ENCODE measurements at regions not wholly inside any gene's neighbourhood (a gene's known extent, or its start where the extent isn't known, plus 50 kb on each side); places are given as distances from the start of the nearest gene placed in this dataset.

DNA sequence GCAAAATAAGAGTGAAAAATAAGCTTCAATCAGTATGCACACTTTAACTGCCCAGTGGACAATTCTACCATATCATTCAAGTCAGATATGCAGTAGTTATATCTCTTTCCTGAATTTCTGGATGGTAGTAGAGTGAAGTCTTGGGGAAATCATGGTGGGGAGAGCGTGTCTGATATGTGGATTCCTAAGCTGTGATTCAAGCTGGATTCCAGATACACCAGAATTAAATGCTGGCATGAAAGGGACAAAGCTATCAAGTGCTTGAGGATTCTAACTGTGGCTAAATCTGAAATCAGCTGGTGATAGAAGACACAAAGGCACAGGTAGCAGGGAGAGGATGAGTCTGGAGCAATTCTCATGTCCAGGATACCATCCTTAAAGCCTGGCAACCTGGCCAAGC lies 323.5 kb downstream of the DUSP10 start:
- no peak for DNase-seq (ENCODE audit: low read depth in 2 of 2)

- DNase-seq (ENCODE audit: low read depth in 2 of 2): peak in 1 of 2 donors; percentile 80
These were observed 322.3 kb downstream of the DUSP10 start for GRCh38 chr1:221419513-221420095.

- no peak for DNase-seq (ENCODE audit: low read depth in 2 of 2)
These were observed 312.6 kb downstream of the DUSP10 start for GRCh38 chr1:221429264-221429663.

DNA sequence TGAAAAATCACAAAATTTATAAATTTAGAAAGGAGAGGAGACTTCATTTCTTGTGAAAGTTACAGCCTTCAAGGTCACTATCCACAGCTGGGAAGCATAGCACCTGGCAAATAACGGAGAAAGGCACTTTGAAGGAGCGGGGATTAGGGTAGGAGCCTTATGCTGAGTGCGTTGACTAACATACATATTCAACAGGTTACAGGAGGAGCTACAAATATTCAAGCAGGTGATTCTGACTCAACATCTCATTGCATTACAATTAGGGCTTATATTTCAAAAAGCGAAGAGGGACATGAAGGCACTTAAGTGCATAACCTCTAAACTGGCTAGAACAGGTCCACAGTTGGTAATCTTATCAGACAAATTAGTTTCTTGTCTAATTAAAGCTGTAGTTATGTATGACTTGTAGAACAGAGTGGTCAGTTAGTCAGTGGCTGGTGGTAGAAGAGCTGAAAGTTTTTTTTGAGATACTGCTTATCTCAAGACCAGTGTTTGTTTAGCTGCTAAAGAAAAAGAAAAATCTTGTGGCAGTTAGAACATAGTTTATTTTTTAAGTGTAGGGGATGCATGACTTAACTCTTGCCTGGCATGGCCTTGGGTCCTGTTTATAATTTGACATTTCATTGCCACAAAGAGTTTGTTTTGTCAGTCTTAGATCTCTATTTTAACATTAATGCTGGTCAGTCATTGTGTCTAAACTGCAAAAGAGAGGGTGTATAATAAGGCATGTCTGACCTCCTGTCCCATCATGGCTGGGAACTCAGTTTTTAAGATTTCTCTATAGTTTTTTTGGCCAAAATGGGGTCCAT lies 311.5 kb downstream of the DUSP10 start:
- no peak for DNase-seq (ENCODE audit: low read depth in 2 of 2)

GRCh38 chr1:221431068-221431651 lies 310.7 kb downstream of the DUSP10 start:
- peak in 1 of 2 donors; percentile 45 for DNase-seq (ENCODE audit: low read depth in 2 of 2)

GRCh38 chr1:221431961-221432360 lies 309.9 kb downstream of the DUSP10 start:
- no peak for DNase-seq (ENCODE audit: low read depth in 2 of 2)

- DNase-seq (ENCODE audit: low read depth in 2 of 2): peak; percentile 65 to 76
These were observed 306.4 kb downstream of the DUSP10 start for GRCh38 chr1:221435504-221435904.

- no peak for DNase-seq (ENCODE audit: low read depth in 2 of 2)
These were observed 304.7 kb downstream of the DUSP10 start for GRCh38 chr1:221437171-221437570.

GRCh38 chr1:221437926-221438325 lies 304.0 kb downstream of the DUSP10 start:
- DNase-seq (ENCODE audit: low read depth in 2 of 2): no peak

DNA sequence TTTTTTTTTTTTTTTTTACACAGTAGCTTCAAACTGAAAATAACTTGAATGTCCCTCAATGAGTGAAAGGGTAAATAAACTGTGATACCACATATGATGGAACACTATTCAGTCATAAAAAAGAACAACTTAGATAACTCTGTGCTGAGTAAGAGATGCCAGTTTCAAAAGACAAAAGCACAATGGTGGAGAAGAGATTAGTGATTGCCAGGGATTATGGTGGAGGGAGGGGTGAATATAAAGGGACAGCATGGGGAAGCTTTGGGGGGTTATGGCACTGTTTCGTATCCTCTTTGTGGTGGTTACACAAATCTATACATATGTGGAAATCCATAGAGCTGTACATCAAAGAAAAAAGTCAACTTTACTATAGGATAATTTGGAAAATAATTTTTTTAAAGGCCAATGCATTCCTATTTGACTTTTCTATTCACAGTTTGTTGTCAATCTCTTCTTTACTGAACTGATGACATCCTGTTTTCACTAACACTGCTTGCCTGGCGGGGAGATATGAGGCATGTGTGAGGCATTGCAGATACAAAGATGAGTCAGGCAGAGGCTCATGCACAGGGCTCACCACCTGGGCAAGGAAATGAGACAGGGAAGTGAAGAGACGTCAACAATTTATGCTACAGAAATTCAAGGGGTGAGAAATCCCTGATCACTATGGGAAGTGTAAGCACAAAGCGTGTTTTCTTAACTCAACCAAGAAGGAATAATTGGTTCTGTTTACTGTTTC lies 302.7 kb downstream of the DUSP10 start:
- DNase-seq (ENCODE audit: low read depth in 2 of 2): peak; percentile 92 to 96

- peak; percentile 95 to 97 for DNase-seq (ENCODE audit: low read depth in 2 of 2)
These were observed 302.0 kb downstream of the DUSP10 start for GRCh38 chr1:221439747-221440501.

DNA sequence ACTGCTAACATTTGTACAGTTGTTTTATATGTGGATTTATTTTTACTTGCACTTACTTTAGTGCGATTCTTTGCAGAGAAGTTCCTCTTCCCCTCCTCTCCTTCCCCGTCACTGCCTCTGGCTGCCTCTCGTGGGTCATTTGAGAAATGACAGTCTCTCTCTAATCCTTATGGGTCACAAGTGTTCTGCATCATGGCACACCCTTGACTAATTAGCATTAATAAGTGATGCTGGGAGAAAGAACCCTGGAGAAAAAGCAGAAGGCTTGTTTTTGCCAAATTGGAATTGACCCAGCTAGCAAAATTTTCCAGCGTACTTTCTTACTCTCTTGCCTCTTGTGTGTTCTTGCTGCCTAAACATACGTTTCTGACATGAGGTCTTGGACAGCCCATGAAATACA lies 301.2 kb downstream of the DUSP10 start:
- peak in 1 of 2 donors; percentile 3 for DNase-seq (ENCODE audit: low read depth in 2 of 2)

DNA sequence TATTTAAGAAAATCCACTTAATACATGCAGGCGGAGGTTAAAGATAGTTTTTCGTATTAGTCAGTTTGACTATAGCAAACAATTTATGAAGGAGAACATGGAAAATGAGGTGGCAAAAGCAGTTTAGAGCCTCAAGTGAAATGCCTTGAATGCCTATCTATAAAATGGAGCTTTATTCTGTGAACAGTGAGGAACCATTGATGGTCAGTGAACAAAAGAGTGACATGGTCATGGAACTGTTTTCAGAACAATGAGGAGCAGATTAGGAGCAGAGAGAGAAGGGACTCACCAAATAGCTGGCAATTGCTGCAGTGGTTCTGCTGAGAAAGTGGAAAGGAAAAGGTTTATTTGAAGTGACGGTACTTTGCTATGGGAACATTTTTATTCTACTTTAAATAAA lies 299.8 kb downstream of the DUSP10 start:
- no peak for DNase-seq (ENCODE audit: low read depth in 2 of 2)

- DNase-seq (ENCODE audit: low read depth in 2 of 2): peak in 1 of 2 donors; percentile 4
These were observed 297.5 kb downstream of the DUSP10 start for GRCh38 chr1:221444346-221444745.

DNA sequence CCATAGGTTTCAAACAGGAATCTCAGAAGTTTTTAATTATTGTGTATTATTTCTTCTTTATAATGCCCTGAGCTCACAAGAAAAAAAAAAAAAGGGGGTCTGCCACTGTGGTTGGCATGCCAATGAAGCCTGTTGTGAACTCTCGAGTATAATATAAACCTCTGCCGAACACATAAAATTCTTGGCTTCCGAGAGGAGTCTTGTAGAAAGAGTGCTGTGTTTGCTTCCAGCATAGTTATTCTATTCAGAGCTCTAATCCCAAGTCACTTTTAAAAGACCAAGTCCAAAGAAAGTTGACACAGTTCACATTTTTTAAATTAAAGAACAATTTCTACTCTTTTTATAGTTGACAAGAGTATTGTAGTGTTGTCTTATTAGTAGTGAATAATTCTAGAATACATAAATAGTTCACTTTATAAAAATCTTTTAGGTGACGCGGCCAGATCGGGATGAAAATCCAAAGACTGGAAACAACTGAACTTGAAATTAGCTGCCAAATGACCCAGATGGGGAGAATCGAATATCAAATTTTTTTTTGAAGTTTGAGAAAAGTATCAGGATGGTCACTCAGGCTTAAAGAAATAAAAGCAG lies 293.2 kb downstream of the DUSP10 start:
- no peak for DNase-seq (ENCODE audit: low read depth in 2 of 2)

DNA sequence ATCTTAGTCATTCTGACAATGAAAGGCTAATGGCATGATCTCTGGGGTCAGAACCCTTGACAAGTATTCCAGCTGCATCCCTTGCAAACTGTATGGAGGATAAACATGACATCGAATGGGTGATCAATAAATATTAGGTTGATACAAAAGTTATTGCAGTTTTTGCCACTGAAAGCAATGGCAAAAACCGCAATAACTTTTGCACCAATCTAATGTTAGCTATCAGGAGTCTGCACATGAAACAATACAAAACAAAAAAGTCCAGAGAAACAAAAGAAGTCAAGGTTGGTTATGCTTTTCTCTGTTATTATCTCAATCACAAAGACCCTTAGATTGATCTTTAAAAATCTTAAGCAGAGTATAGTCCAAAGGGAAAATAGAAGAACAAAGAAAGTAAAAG lies 292.7 kb downstream of the DUSP10 start:
- no peak for DNase-seq (ENCODE audit: low read depth in 2 of 2)

- DNase-seq (ENCODE audit: low read depth in 2 of 2): no peak
These were observed 292.0 kb downstream of the DUSP10 start for GRCh38 chr1:221449801-221450470.

DNA sequence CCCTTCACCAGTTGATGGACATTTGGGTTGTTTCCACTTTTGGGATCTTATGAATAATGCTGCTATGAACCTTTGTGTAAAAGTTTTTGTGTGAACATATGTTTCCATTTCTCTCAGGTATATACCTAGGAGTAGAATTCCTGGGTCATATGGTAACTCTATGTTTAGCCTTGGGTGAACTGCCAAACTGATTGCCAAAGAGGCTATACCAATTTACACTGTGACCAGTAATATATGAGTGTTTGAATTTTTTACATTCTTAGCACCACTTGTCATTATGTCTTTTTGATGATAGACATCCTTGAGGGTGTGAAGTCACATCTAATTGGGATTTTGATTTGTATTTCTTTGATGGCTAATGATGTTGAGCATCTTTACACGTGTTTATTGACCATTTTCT lies 290.1 kb downstream of the DUSP10 start:
- DNase-seq (ENCODE audit: low read depth in 2 of 2): no peak

DNA sequence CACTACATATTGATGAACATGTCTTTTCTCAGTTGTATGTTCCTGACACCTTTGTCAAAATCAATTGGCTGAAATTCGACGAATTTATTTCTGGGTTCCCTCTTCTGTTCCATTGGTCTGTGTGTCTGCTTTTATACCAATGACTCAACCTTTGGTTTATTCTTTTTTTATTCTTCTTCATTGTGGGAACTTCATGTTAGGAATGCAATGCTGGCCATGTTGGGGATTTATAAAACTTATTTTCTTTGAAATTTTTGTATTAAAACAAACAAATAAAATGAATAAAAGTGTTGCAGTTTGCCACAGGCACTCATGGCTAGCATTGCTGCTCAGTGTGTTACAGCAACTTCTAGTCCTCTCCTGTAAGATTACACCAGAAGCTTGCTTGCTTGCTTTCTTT lies 287.8 kb downstream of the DUSP10 start:
- DNase-seq (ENCODE audit: low read depth in 2 of 2): no peak

- DNase-seq (ENCODE audit: low read depth in 2 of 2): no peak
These were observed 285.0 kb downstream of the DUSP10 start for GRCh38 chr1:221456918-221457317.

Measured in dermis microvascular lymphatic vessel endothelial cell (primary cell).